Suprapubic skin (tissue), 4 donors: ENCODE measurements at regions not wholly inside any gene's neighbourhood (a gene's known extent, or its start where the extent isn't known, plus 50 kb on each side); places are given as distances from the start of the nearest gene placed in this dataset.
"Not testable (repeated sequence)": the region's sequence is repeated elsewhere in the genome, so short reads cannot be mapped to it uniquely, and the experiment has no call there.

Experiments used
- DNase-seq, 2 donors: peaks; one replicate each; pipeline ENCODE4 v3.0.0-alpha.2; 2019; ENCODE audit warnings: low spot score in 2 of 2
- H3K27ac ChIP-seq: fragments of 200-600 bp; sonication (generic); one replicate; pipeline ENCODE4 v1.5.1; 2019
- H3K27me3 ChIP-seq: fragments of 200-600 bp; sonication (generic); one replicate; pipeline ENCODE4 v1.5.1; 2019
- H3K36me3 ChIP-seq: fragments of 200-600 bp; sonication (generic); one replicate; pipeline ENCODE4 v1.5.1; 2019
- H3K4me1 ChIP-seq: fragments of 200-600 bp; sonication (generic); one replicate; pipeline ENCODE4 v1.5.1; 2019
- H3K4me3 ChIP-seq: fragments of 200-600 bp; sonication (generic); one replicate; pipeline ENCODE4 v1.5.1; 2019; ENCODE audit warnings: mild to moderate bottlenecking
- H3K9me3 ChIP-seq: fragments of 200-600 bp; sonication (generic); one replicate; pipeline ENCODE4 v1.5.1; 2019
- CTCF ChIP-seq, 2 donors: fragments of 200-600 bp in 1 of 2; fragments of 450-650 bp in 1 of 2; sonication (generic) in 1 of 2; IDR thresholded peaks; one replicate each; pipeline ENCODE4 v1.5.1; 2016 to 2019; ENCODE audit warnings: antibody characterized with exemption in 2 of 2, mild to moderate bottlenecking in 1 of 2, moderate library complexity in 1 of 2
- EP300 ChIP-seq: sonication (generic); formaldehyde crosslinking; IDR thresholded peaks from one replicate; pipeline ENCODE4 v1.6.1; 2017; ENCODE audit warnings: antibody characterized with exemption
- POLR2A ChIP-seq, 2 donors: fragments of 450-650 bp; IDR thresholded peaks; one replicate each; pipeline ENCODE4 v1.6.1; 2017; ENCODE audit warnings: antibody characterized with exemption in 2 of 2, mild to moderate bottlenecking in 2 of 2, moderate library complexity in 2 of 2
- POLR2AphosphoS5 ChIP-seq, 3 donors: sonication (generic); formaldehyde crosslinking; IDR thresholded peaks; one replicate each; pipeline ENCODE4 v1.6.1; 2017; ENCODE audit warnings: antibody characterized with exemption in 3 of 3
- WGBS: methylation state at CpG from one replicate; pipeline ENCODE4 v1.1.5; 2018; 5-methylcytosine and 5-hydroxymethylcytosine counted together

- no peak for DNase-seq
- Histone ChIP-seq H3K4me1 (no peaks in the 10 kb centered on the region), H3K36me3 (no peaks in the 10 kb centered on the region), H3K27me3 (no peaks in the 10 kb centered on the region), H3K4me3 (no peak overlapping the region), H3K9me3 (no peaks in the 10 kb centered on the region), H3K27ac (no peak overlapping the region)
- TF ChIP-seq POLR2AphosphoS5 (IDR thresholded peaks at IDR 0.05), result no peak
- no peak for TF ChIP-seq POLR2A (IDR thresholded peaks at IDR 0.05)
- TF ChIP-seq CTCF (IDR thresholded peaks at IDR 0.05), result no peak
- no peak for TF ChIP-seq EP300
- whole genome bisulfite sequencing, result 59% methylated on average over 4 of the region's 4 CpGs
Measured at GRCh38 chr3:34090876-34091275, 292.4 kb downstream of the PDCD6IP start.

DNA sequence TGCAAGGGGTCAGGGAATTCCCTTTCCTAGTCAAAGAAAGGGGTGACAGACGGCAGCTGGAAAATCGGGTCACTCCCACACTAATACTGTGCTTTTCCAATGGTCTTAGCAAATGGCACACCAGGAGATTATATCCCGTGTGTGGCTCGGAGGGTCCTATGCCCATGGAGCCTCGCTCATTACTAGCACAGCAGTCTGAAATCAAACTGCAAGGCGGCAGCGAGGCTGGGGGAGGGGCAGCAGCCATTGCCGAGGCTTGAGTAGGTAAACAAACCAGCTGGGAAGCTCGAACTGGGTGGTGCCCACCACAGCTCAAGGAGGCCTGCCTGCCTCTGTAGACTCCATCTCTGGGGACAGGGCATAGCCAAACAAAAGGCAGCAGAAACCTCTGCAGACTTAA lies 295.9 kb downstream of the PDCD6IP start:
- not testable (repeated sequence) for H3K27me3 ChIP-seq, H3K36me3 ChIP-seq, DNase-seq, H3K27ac ChIP-seq, H3K4me1 ChIP-seq, H3K9me3 ChIP-seq, H3K4me3 ChIP-seq
- WGBS, result 89% methylated on average over 9 of the region's 9 CpGs

GRCh38 chr3:34102288-34102687 lies 303.9 kb downstream of the PDCD6IP start:
- Histone ChIP-seq H3K36me3 (no peaks in the 10 kb centered on the region), H3K4me1 (no peaks in the 10 kb centered on the region), H3K4me3 (no peak overlapping the region), H3K27me3 (no peaks in the 10 kb centered on the region), H3K27ac (no peak overlapping the region), H3K9me3 (peaks cover 3% of the 10 kb centered on the region)
- WGBS, result 29% methylated on average over 4 of the region's 4 CpGs
- TF ChIP-seq EP300, result no peak
- TF ChIP-seq POLR2AphosphoS5 (IDR thresholded peaks at IDR 0.05), result no peak
- no peak for TF ChIP-seq CTCF (IDR thresholded peaks at IDR 0.05)
- TF ChIP-seq POLR2A (IDR thresholded peaks at IDR 0.05), result no peak
- no peak for DNase-seq

DNA sequence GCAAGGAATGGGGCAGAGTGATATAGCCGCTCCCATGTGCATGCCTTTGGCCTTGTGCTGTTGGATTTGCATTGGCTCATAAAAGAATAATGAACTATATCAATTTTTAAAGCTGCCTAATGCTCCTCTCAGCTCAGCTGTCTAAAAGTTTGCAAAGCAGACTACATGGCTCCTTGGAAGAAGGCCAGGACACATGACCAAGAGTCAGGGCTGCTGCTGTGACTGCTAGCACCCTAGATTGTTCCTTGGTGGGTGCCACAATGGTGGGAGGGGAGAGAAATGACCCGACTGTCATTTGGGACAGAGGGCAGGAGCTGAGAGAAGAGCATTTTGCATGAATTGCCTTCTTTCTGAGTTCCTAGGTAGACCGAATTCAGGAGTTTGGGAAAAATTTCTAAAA lies 307.9 kb downstream of the PDCD6IP start:
- 85% methylated on average over 3 of the region's 3 CpGs for WGBS
- TF ChIP-seq CTCF (IDR thresholded peaks at IDR 0.05) (no peak), POLR2A (IDR thresholded peaks at IDR 0.05) (no peak), EP300 (no peak), POLR2AphosphoS5 (IDR thresholded peaks at IDR 0.05) (no peak)
- H3K4me3 ChIP-seq, result no peak overlapping the region
- no peak overlapping the region for H3K27ac ChIP-seq
- peaks cover 3% of the 10 kb centered on the region for H3K9me3 ChIP-seq
- H3K36me3 ChIP-seq, result no peaks in the 10 kb centered on the region
- H3K4me1 ChIP-seq, result no peaks in the 10 kb centered on the region
- DNase-seq, result no peak
- no peaks in the 10 kb centered on the region for H3K27me3 ChIP-seq

- no peak for TF ChIP-seq CTCF (IDR thresholded peaks at IDR 0.05)
- no peak for TF ChIP-seq POLR2AphosphoS5 (IDR thresholded peaks at IDR 0.05)
- no peak for TF ChIP-seq POLR2A (IDR thresholded peaks at IDR 0.05)
- TF ChIP-seq EP300, result no peak
- WGBS, result 58% methylated on average over 2 of the region's 2 CpGs
Measured at GRCh38 chr3:34106879-34107278, 308.4 kb downstream of the PDCD6IP start.

DNA sequence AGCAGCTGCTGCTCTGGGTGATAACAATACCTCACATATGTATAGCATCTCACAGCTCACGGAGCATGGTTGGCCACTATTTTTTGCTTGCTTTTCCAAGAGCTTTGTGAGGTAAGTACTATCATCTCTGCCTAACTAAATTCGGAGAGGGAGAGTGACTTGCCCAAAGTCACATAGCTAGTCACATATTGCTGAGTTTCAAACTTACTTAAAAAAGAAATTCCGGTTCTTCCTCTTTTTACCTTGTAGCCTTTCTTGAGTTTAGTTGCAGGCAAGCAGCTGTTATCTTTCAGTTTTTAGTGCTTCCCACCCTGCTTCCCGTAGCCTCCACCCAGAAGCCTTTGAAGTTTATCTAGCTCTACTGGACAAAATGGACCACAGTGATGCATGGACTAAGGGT lies 309.2 kb downstream of the PDCD6IP start:
- H3K9me3 ChIP-seq, result peaks cover 3% of the 10 kb centered on the region
- no peaks in the 10 kb centered on the region for H3K36me3 ChIP-seq
- TF ChIP-seq POLR2AphosphoS5 (IDR thresholded peaks at IDR 0.05) (no peak), CTCF (IDR thresholded peaks at IDR 0.05) (no peak), EP300 (no peak), POLR2A (IDR thresholded peaks at IDR 0.05) (no peak)
- no peak overlapping the region for H3K27ac ChIP-seq
- 70% methylated on average over 4 of the region's 4 CpGs for WGBS
- no peak for DNase-seq
- H3K4me3 ChIP-seq, result no peak overlapping the region
- no peaks in the 10 kb centered on the region for H3K27me3 ChIP-seq
- no peaks in the 10 kb centered on the region for H3K4me1 ChIP-seq

More at GRCh38 chr3:34106879-34107278, 308.4 kb downstream of the PDCD6IP start:
- no peaks in the 10 kb centered on the region for H3K4me1 ChIP-seq
- no peak overlapping the region for H3K27ac ChIP-seq
- H3K4me3 ChIP-seq, result no peak overlapping the region
- H3K9me3 ChIP-seq, result peaks cover 3% of the 10 kb centered on the region
- no peak for DNase-seq
- H3K27me3 ChIP-seq, result no peaks in the 10 kb centered on the region
- H3K36me3 ChIP-seq, result no peaks in the 10 kb centered on the region
